ENCODE measurements at regions not wholly inside any gene's neighbourhood (a gene's known extent, or its start where the extent isn't known, plus 50 kb on each side); places are given as distances from the start of the nearest gene placed in this dataset.

DNA sequence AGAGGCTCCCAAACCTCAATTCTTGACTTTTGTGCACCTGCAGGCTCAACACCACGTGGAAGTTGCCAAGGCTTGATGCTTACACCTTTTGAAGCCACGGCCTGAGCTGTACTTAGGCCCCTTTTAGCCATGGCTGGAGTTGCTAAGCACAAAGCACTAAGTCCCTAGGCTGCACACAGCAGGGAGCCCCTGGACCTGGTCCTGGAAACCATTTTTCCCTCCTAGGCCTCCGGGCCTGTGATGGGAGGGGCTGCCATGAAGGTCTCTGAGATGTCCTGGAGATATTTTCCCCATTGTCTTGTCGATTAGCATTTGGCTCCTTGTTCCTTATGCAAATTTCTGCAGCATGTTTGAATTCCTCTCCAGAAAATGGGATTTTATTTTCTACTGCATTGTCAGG lies 247.1 kb upstream of the ARPP21 start:
- Histone ChIP-seq H2AFZ (ENCODE audit: low read depth, low read length) (no peak overlapping the region), H3K79me2 (replicated peaks; ENCODE audit: insufficient read depth, low read length) (no peaks in the 10 kb centered on the region), H3K9me3 (ENCODE audit: low read length) (no peaks in the 10 kb centered on the region), H3K27ac (ENCODE audit: low read length) (no peak overlapping the region), H4K20me1 (ENCODE audit: insufficient read depth) (no peaks in the 10 kb centered on the region), H3K36me3 (ENCODE audit: insufficient read depth, low read length) (no peaks in the 10 kb centered on the region), H3K27me3 (ENCODE audit: insufficient read depth, low read depth, low read length) (no peaks in the 10 kb centered on the region), H3K4me2 (ENCODE audit: low read length) (no peak overlapping the region), H3K9ac (ENCODE audit: low read length) (no peak overlapping the region), H3F3A (ENCODE audit: insufficient read depth, low read length, poor library complexity, severe bottlenecking) (no peaks in the 10 kb centered on the region), H3K9me2 (ENCODE audit: insufficient read depth, low read length) (no peaks in the 10 kb centered on the region), H3K4me3 (ENCODE audit: low read length) (no peak overlapping the region)
- TF ChIP-seq EZH2 (IDR thresholded peaks at IDR 0.05; ENCODE audit: borderline replicate concordance, insufficient read depth, low read length, poor library complexity, severe bottlenecking), result no peak
- TF ChIP-seq RAD21 (conservative IDR thresholded peaks at IDR 0.05), result no peak
- TF ChIP-seq POLR2AphosphoS5 (IDR thresholded peaks at IDR 0.05), result no peak
- no peak for TF ChIP-seq EP300 (conservative IDR thresholded peaks at IDR 0.05; ENCODE audit: poor library complexity, severe bottlenecking)
- TF ChIP-seq SMC3 (conservative IDR thresholded peaks at IDR 0.05; ENCODE audit: poor library complexity), result no peak

DNA sequence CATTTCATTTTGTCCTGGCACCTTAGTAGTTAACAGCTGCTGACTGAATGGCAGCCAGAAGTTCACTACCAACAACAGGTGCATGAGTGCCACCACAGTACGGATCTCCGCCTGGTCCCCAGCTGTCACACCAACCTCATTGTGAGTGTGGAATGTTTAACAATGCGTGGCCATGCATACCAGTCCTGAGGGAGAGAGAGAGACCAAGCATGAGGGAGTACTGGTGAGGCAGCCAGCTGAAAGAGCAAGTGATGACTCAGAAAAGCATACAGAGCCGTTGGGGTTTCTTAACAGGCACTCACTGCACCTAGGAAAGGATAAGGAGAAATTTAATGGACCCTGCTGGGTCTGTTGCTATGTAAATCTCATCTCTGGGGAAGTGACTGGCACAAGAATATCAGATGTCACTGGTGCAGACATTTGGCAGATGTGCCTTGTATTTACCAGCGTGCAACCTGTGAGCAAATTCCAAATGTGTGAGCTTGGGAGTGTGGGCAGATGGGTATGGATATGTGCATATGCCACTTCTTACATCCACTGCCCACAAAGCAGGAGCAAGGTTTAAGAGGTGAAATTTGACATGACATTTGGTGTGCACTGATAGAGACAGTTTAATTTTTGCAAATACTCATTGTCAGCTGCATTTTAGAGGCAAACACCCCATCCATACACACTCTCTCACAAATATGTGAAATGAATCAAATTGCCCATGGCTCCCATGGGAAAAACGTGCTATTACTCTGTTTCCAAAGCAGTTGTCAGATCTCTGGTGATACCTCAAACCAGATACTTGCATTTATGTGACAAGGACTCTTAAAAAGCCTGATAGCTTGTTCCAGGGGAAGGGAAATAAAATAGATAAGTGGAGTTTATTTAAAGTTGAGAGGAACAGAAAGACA lies 245.2 kb upstream of the ARPP21 start:
- no peak overlapping the region for H3K9ac ChIP-seq (ENCODE audit: low read length)
- no peak overlapping the region for H3K4me3 ChIP-seq (ENCODE audit: low read length)
- H3K27me3 ChIP-seq (ENCODE audit: insufficient read depth, low read depth, low read length), result no peaks in the 10 kb centered on the region
- no peak overlapping the region for H3K4me2 ChIP-seq (ENCODE audit: low read length)
- TF ChIP-seq TAF1 (IDR thresholded peaks at IDR 0.05; ENCODE audit: low read depth) (no peak), EP300 (conservative IDR thresholded peaks at IDR 0.05; ENCODE audit: poor library complexity, severe bottlenecking) (peak; percentile 70), SMC3 (conservative IDR thresholded peaks at IDR 0.05; ENCODE audit: poor library complexity) (peak; percentile 15), POLR2AphosphoS5 (IDR thresholded peaks at IDR 0.05) (peak; percentile 81), EZH2 (IDR thresholded peaks at IDR 0.05; ENCODE audit: borderline replicate concordance, insufficient read depth, low read length, poor library complexity, severe bottlenecking) (no peak), RAD21 (conservative IDR thresholded peaks at IDR 0.05) (no peak)
- TF ChIP-seq, protein P1, sequence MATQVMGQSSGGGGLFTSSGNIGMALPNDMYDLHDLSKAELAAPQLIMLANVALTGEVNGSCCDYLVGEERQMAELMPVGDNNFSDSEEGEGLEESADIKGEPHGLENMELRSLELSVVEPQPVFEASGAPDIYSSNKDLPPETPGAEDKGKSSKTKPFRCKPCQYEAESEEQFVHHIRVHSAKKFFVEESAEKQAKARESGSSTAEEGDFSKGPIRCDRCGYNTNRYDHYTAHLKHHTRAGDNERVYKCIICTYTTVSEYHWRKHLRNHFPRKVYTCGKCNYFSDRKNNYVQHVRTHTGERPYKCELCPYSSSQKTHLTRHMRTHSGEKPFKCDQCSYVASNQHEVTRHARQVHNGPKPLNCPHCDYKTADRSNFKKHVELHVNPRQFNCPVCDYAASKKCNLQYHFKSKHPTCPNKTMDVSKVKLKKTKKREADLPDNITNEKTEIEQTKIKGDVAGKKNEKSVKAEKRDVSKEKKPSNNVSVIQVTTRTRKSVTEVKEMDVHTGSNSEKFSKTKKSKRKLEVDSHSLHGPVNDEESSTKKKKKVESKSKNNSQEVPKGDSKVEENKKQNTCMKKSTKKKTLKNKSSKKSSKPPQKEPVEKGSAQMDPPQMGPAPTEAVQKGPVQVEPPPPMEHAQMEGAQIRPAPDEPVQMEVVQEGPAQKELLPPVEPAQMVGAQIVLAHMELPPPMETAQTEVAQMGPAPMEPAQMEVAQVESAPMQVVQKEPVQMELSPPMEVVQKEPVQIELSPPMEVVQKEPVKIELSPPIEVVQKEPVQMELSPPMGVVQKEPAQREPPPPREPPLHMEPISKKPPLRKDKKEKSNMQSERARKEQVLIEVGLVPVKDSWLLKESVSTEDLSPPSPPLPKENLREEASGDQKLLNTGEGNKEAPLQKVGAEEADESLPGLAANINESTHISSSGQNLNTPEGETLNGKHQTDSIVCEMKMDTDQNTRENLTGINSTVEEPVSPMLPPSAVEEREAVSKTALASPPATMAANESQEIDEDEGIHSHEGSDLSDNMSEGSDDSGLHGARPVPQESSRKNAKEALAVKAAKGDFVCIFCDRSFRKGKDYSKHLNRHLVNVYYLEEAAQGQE (IDR thresholded peaks at IDR 0.05; ENCODE audit: borderline replicate concordance), result no peak
- H3K79me2 ChIP-seq (replicated peaks; ENCODE audit: insufficient read depth, low read length), result no peaks in the 10 kb centered on the region
- no peak overlapping the region for H2AFZ ChIP-seq (ENCODE audit: low read depth, low read length)
- no peaks in the 10 kb centered on the region for H3F3A ChIP-seq (ENCODE audit: insufficient read depth, low read length, poor library complexity, severe bottlenecking)
- H4K20me1 ChIP-seq (ENCODE audit: insufficient read depth), result no peaks in the 10 kb centered on the region
- no peaks in the 10 kb centered on the region for H3K36me3 ChIP-seq (ENCODE audit: insufficient read depth, low read length)
- no peaks in the 10 kb centered on the region for H3K9me2 ChIP-seq (ENCODE audit: insufficient read depth, low read length)
- no peak overlapping the region for H3K27ac ChIP-seq (ENCODE audit: low read length)
- H3K9me3 ChIP-seq (ENCODE audit: low read length), result no peaks in the 10 kb centered on the region

DNA sequence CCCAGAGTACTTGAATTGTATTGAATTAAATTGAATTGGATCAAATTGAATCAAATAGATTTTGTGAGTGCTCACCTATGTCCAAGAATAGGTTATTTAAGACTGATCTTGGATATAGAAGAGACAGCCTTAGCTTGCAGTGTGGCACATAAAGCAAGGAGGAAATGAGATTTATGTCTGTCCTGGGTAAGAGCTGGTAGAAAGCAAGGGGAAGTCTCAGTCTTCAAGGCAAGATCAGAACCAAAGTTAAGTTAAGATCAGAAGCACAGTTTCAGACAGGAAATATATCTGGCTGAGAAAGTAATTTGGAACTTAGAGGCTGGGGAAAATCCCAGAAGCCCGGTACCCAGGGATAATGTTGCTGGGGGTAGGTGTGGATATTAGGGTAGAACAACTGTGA lies 244.4 kb upstream of the ARPP21 start:
- no peak overlapping the region for H2AFZ ChIP-seq (ENCODE audit: low read depth, low read length)
- TF ChIP-seq EP300 (conservative IDR thresholded peaks at IDR 0.05; ENCODE audit: poor library complexity, severe bottlenecking) (no peak), MXI1 (conservative IDR thresholded peaks at IDR 0.05; ENCODE audit: poor library complexity, severe bottlenecking) (no peak), POLR2AphosphoS5 (IDR thresholded peaks at IDR 0.05) (no peak), TAF1 (IDR thresholded peaks at IDR 0.05; ENCODE audit: low read depth) (no peak), SMC3 (conservative IDR thresholded peaks at IDR 0.05; ENCODE audit: poor library complexity) (no peak), RAD21 (conservative IDR thresholded peaks at IDR 0.05) (no peak), EZH2 (IDR thresholded peaks at IDR 0.05; ENCODE audit: borderline replicate concordance, insufficient read depth, low read length, poor library complexity, severe bottlenecking) (no peak)
- TF ChIP-seq, protein P2, sequence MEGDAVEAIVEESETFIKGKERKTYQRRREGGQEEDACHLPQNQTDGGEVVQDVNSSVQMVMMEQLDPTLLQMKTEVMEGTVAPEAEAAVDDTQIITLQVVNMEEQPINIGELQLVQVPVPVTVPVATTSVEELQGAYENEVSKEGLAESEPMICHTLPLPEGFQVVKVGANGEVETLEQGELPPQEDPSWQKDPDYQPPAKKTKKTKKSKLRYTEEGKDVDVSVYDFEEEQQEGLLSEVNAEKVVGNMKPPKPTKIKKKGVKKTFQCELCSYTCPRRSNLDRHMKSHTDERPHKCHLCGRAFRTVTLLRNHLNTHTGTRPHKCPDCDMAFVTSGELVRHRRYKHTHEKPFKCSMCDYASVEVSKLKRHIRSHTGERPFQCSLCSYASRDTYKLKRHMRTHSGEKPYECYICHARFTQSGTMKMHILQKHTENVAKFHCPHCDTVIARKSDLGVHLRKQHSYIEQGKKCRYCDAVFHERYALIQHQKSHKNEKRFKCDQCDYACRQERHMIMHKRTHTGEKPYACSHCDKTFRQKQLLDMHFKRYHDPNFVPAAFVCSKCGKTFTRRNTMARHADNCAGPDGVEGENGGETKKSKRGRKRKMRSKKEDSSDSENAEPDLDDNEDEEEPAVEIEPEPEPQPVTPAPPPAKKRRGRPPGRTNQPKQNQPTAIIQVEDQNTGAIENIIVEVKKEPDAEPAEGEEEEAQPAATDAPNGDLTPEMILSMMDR (IDR thresholded peaks at IDR 0.05; ENCODE audit: poor library complexity, severe bottlenecking), result no peak
- TF ChIP-seq, protein P1 (IDR thresholded peaks at IDR 0.05; ENCODE audit: borderline replicate concordance), result no peak
- H3K4me3 ChIP-seq (ENCODE audit: low read length), result no peak overlapping the region
- H3K9ac ChIP-seq (ENCODE audit: low read length), result no peak overlapping the region
- H3K9me2 ChIP-seq (ENCODE audit: insufficient read depth, low read length), result no peaks in the 10 kb centered on the region
- H3K36me3 ChIP-seq (ENCODE audit: insufficient read depth, low read length), result no peaks in the 10 kb centered on the region
- H3K4me2 ChIP-seq (ENCODE audit: low read length), result no peak overlapping the region
- no peaks in the 10 kb centered on the region for H3K9me3 ChIP-seq (ENCODE audit: low read length)
- no peaks in the 10 kb centered on the region for H3F3A ChIP-seq (ENCODE audit: insufficient read depth, low read length, poor library complexity, severe bottlenecking)
- H3K79me2 ChIP-seq (replicated peaks; ENCODE audit: insufficient read depth, low read length), result no peaks in the 10 kb centered on the region
- H3K27ac ChIP-seq (ENCODE audit: low read length), result no peak overlapping the region
- H4K20me1 ChIP-seq (ENCODE audit: insufficient read depth), result no peaks in the 10 kb centered on the region
- H3K27me3 ChIP-seq (ENCODE audit: insufficient read depth, low read depth, low read length), result no peaks in the 10 kb centered on the region

All from neural cell (in vitro differentiated cells).